RWPE2 (cell line): ENCODE measurements at regions not wholly inside any gene's neighbourhood (a gene's known extent, or its start where the extent isn't known, plus 50 kb on each side); places are given as distances from the start of the nearest gene placed in this dataset.

Experiments
- ATAC-seq: fragments of 200-7000 bp; cut with Tn5 transposase; 3 replicates; pipeline ENCODE4 v1.9.1; 2021; ENCODE audit warnings: low read depth
- DNase-seq: peaks from one replicate; pipeline ENCODE4 v3.0.0-alpha.2; 2020; ENCODE audit warnings: low spot score
- H3K27ac ChIP-seq: fragments of 450-650 bp; 2 replicates; pipeline ENCODE4 v1.5.1; 2017; ENCODE audit warnings: mild to moderate bottlenecking; ENCODE audit not compliant: poor library complexity, severe bottlenecking
- H3K27me3 ChIP-seq: fragments of 250-450 bp; sonication (Bioruptor Pico); 2 replicates; pipeline ENCODE4 v1.5.1; 2021; ENCODE audit warnings: mild to moderate bottlenecking, moderate library complexity; ENCODE audit not compliant: insufficient read depth, poor library complexity, severe bottlenecking
- H3K36me3 ChIP-seq: fragments of 250-450 bp; sonication (Bioruptor Pico); 2 replicates; pipeline ENCODE4 v1.5.1; 2020; ENCODE audit warnings: low read depth, mild to moderate bottlenecking, moderate library complexity
- H3K4me1 ChIP-seq: fragments of 250-450 bp; sonication (Bioruptor Pico); 2 replicates; pipeline ENCODE4 v1.5.1; 2021; ENCODE audit warnings: mild to moderate bottlenecking, moderate library complexity; ENCODE audit not compliant: insufficient read depth, poor library complexity, severe bottlenecking
- H3K4me3 ChIP-seq: fragments of 250-450 bp; sonication (Bioruptor Pico); 2 replicates; pipeline ENCODE4 v1.5.1; 2021; ENCODE audit warnings: mild to moderate bottlenecking, moderate library complexity; ENCODE audit not compliant: severe bottlenecking
- H3K9me3 ChIP-seq: fragments of 250-450 bp; sonication (Bioruptor Pico); 2 replicates; pipeline ENCODE4 v1.5.1; 2021; ENCODE audit warnings: mild to moderate bottlenecking, moderate library complexity; ENCODE audit not compliant: severe bottlenecking
- TF ChIP-seq, protein P1 (sequence below): fragments of 450-650 bp; IDR thresholded peaks from one replicate; pipeline ENCODE4 v1.5.1; 2017; ENCODE audit warnings: mild to moderate bottlenecking, moderate library complexity; ENCODE audit not compliant: poor library complexity, severe bottlenecking

DNA sequence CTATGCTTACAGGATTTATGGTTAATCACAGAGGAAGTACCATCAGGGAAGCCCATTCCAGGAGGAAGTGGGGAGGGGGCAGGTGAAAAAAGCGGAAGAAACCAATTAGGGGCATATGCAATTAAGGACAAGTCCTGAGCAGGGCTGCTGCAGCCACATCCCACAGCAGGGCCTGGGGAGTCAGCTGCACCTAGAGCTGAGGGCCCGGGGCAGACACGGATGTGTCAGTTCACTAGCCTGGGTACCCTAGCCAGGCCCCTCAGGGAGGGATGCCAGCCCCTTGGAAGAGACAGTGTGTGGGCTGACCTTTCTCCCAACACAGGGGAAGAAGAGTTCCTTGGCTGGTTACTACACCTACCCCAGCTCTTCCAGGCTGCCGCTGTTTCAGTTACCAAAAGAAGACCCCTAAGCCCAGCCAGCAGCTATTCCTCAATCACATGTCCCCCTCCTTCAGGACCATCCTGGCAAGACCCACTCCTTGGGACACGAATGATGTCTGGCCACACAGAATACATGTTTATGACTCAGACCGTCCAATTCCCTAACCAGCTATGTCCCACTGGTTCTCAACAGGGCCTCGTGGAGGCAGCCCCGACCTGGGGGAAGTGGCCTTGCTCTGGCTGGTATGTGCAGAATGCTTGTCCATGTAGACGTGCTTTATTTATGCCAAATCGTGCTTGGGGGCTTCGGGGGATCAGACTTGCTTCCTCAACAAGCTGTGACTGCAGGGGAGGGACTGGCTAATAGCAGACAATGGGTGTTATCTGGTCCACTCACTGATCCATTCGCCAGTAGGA is 133.7 kb upstream of the RTL1 start:
- ATAC-seq (no peak), DNase-seq (peak; percentile 60)
- TF ChIP-seq, protein P1, sequence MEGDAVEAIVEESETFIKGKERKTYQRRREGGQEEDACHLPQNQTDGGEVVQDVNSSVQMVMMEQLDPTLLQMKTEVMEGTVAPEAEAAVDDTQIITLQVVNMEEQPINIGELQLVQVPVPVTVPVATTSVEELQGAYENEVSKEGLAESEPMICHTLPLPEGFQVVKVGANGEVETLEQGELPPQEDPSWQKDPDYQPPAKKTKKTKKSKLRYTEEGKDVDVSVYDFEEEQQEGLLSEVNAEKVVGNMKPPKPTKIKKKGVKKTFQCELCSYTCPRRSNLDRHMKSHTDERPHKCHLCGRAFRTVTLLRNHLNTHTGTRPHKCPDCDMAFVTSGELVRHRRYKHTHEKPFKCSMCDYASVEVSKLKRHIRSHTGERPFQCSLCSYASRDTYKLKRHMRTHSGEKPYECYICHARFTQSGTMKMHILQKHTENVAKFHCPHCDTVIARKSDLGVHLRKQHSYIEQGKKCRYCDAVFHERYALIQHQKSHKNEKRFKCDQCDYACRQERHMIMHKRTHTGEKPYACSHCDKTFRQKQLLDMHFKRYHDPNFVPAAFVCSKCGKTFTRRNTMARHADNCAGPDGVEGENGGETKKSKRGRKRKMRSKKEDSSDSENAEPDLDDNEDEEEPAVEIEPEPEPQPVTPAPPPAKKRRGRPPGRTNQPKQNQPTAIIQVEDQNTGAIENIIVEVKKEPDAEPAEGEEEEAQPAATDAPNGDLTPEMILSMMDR, result no peak
- H3K9me3 ChIP-seq, result no peaks in the 10 kb centered on the region
- H3K27ac ChIP-seq, result no peak overlapping the region
- peaks cover 8% of the 10 kb centered on the region; the same call in 1 of the 2 replicates for H3K36me3 ChIP-seq
- H3K4me1 ChIP-seq, result no peaks in the 10 kb centered on the region
- no peak overlapping the region for H3K4me3 ChIP-seq
- H3K27me3 ChIP-seq, result no peaks in the 10 kb centered on the region

DNA sequence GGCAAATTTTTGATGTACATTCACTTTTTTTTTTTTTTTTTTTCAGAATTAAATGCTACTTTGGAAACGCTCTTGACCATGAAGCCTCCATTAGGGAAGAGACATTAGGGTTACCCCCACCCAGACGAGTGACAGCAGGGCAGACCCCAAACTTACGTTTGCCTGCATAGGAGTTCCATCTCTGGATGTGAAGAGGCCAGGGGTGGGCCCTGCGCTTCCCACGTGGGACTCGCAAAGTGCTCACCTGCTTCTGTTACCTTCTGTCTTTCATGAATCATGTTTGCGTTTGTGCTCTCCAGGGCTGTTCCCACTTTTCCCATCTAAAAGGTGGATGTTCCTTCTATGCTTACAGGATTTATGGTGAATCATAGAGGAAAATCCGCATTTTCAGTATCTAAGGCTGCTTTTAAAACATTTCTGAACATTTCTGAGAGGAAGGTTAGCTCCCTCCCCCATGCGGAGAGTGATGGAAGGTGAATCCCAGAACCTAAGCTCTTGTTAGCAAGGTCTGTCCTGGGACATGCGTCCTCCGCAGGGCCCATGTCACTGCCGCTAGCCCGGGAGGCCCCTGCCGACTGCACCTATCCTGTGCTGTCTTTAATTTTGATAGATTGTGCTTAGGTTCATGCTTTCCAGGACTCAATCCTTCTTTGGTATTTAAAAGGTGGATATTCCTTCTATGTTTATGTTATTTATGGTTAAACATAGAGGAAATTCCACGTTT is 135.7 kb upstream of the RTL1 start:
- Histone ChIP-seq H3K4me1 (no peaks in the 10 kb centered on the region), H3K9me3 (no peaks in the 10 kb centered on the region), H3K36me3 (peaks cover 8% of the 10 kb centered on the region; the same call in 1 of the 2 replicates), H3K4me3 (no peak overlapping the region), H3K27me3 (no peaks in the 10 kb centered on the region), H3K27ac (no peak overlapping the region)
- TF ChIP-seq, protein P1, result no peak
- ATAC-seq (no peak), DNase-seq (peak; percentile 31)

DNA sequence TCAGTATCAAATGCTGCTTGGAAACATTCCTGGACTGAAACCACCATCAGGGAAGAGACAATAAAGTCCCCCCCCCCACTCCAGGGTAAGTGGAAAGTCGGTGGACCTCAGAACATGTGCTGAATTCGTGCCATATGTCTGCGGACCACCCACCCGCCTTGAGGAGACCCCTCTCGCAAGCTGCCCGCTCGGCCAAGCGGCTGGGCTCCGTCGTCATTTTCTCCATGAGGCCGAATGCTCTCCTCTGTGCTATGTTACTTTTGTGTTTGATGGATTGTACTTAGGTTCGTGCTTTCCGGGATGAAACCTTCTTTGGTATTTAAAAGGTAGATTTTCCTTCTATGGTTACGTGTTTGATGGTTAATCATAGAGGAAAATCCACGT is 136.2 kb upstream of the RTL1 start:
- Histone ChIP-seq H3K27ac (no peak overlapping the region), H3K4me1 (no peaks in the 10 kb centered on the region), H3K4me3 (no peak overlapping the region), H3K36me3 (peaks cover 8% of the 10 kb centered on the region; the same call in 1 of the 2 replicates), H3K9me3 (no peaks in the 10 kb centered on the region), H3K27me3 (no peaks in the 10 kb centered on the region)
- TF ChIP-seq, protein P1, result no peak
- peak; percentile 56 for DNase-seq
- ATAC-seq, result no peak

- Histone ChIP-seq H3K27me3 (no peaks in the 10 kb centered on the region), H3K27ac (no peak overlapping the region), H3K36me3 (peaks cover 8% of the 10 kb centered on the region; the same call in 1 of the 2 replicates), H3K4me3 (no peak overlapping the region), H3K9me3 (no peaks in the 10 kb centered on the region), H3K4me1 (no peaks in the 10 kb centered on the region)
- DNase-seq (peak; percentile 18), ATAC-seq (no peak; the same call in 2 of the 3 replicates)
- TF ChIP-seq, protein P1, result no peak
Observed at GRCh38 chr14:101040538-101041442, 137.3 kb upstream of the RTL1 start.
